GM06990 (cell line): ENCODE measurements at regions not wholly inside any gene's neighbourhood (a gene's known extent, or its start where the extent isn't known, plus 50 kb on each side); places are given as distances from the start of the nearest gene placed in this dataset.

Source experiments
- DNase-seq: peaks from one replicate; pipeline ENCODE4 v3.0.0-alpha.2; 2011; ENCODE audit not compliant: insufficient read length; ENCODE audit errors: extremely low read depth
- H3K27me3 ChIP-seq: replicated peaks from 2 replicates; pipeline ENCODE4 v1.6.0; 2011; ENCODE audit warnings: low read length; ENCODE audit not compliant: control insufficient read depth, insufficient read depth
- H3K36me3 ChIP-seq: 2 replicates; pipeline ENCODE4 v1.5.1; 2011; ENCODE audit warnings: low read length; ENCODE audit not compliant: control insufficient read depth, insufficient read depth
- H3K4me3 ChIP-seq: replicated peaks from 2 replicates; pipeline ENCODE4 v1.5.1; 2011; ENCODE audit warnings: low read depth, mild to moderate bottlenecking, control low read depth, low read length
- CTCF ChIP-seq: IDR thresholded peaks from 2 replicates; pipeline ENCODE4 v1.5.1; 2011; ENCODE audit warnings: low read length, control low read depth, mild to moderate bottlenecking, inconsistent platforms; ENCODE audit not compliant: insufficient read depth, poor library complexity, severe bottlenecking

GRCh38 chr10:57988964-57989363 is 278.7 kb downstream of the IPMK start:
- no peak for DNase-seq
- TF ChIP-seq CTCF, result no peak
- Histone ChIP-seq H3K27me3 (no peaks in the 10 kb centered on the region), H3K4me3 (no peak overlapping the region), H3K36me3 (no peaks in the 10 kb centered on the region)

- Histone ChIP-seq H3K27me3 (no peaks in the 10 kb centered on the region), H3K4me3 (no peak overlapping the region), H3K36me3 (no peaks in the 10 kb centered on the region)
- TF ChIP-seq CTCF, result no peak
- DNase-seq, result no peak
Observed at GRCh38 chr10:57987055-57987721, 280.5 kb downstream of the IPMK start.

DNA sequence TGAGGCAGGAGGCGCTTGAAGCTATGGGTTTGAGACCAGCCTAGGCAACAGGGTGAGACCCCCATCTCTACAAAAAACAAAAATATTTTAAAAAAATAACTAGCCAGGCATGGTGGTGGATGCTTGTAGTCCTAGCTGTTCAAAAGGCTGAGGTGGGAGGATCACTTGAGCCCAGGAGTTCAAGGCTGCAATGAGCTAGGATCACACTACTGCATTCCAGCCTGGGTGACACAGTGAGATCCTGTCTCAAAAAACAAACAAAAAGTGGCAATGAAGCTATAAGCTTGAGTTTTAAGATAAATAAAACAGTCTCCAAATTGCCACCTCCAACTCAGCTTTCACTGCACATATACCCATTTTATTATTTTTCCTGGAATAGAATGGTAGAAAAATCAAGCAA is 281.3 kb downstream of the IPMK start:
- Histone ChIP-seq H3K36me3 (no peaks in the 10 kb centered on the region), H3K27me3 (no peaks in the 10 kb centered on the region), H3K4me3 (no peak overlapping the region)
- TF ChIP-seq CTCF, result no peak
- no peak for DNase-seq

DNA sequence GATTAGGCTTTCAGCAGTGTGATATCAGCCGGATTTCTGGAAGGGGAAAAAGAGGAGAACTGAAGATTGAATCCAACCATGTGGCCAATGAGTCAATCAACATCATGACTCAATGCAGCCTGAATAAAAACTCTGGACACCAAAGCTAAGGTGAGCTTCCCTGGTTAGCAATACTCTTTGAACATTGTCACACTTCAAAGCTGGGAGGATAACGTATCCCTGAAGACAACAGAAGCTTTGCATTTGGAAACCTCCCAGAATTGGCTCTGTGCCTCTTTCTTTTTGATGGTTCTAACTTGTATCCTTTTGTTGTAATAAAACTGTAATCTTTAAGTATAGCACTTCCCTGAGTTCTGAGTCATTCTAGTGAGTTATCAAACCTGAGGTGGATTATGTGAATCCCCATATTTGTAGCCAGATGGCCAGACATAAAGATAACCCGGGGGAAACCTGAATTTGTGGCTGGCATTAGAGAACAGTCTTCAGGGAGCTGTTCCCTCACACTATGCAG is 284.4 kb downstream of the IPMK start:
- DNase-seq, result no peak
- no peak for TF ChIP-seq CTCF
- H3K4me3 ChIP-seq, result no peak overlapping the region
- no peaks in the 10 kb centered on the region for H3K27me3 ChIP-seq
- no peaks in the 10 kb centered on the region for H3K36me3 ChIP-seq

DNA sequence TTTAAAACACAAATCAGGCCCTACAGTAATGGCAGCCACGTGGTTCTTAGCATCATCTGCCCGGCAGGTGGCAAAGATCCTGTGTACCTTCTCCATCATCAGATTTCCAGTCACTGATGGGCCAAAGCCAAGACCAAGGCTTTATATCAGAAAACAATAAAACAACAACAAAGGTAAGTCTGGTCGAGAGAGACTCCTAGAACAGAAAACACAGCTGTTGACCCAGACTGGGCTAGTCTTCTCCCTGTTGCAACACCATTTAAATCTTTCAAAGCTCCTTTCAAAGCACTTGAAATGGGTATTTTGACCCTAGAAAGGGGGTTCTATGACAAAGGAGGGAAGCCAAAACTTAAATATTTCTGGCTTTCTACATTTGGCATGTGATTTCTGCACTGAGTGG is 285.6 kb downstream of the IPMK start:
- TF ChIP-seq CTCF, result no peak
- Histone ChIP-seq H3K36me3 (no peaks in the 10 kb centered on the region), H3K4me3 (no peak overlapping the region), H3K27me3 (no peaks in the 10 kb centered on the region)
- DNase-seq, result no peak

DNA sequence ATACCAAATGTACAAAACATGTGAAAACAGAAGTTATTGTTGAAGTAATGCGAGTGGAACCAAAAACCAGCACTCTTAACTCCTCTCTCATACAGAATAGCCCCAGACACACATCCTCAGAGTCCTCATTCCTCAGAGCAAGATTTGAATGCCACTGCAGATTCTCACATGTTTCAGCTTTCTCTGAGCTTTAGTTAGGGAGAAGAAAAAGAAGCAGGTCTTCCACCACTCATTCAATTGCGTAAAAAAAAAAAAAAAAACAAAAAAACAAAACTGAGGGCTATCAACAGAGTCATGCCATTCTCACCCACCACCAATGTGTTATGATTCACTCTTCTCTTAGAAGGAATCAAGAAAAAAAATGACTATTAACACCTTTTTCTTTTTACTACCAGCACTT is 287.7 kb downstream of the IPMK start:
- Histone ChIP-seq H3K27me3 (no peaks in the 10 kb centered on the region), H3K36me3 (no peaks in the 10 kb centered on the region), H3K4me3 (no peak overlapping the region)
- no peak for TF ChIP-seq CTCF
- no peak for DNase-seq
